ENCODE measurements at regions not wholly inside any gene's neighbourhood (a gene's known extent, or its start where the extent isn't known, plus 50 kb on each side); places are given as distances from the start of the nearest gene placed in this dataset.

GRCh38 chr1:234980645-234981396, 147.8 kb downstream of the TOMM20 start (continued):
- TF ChIP-seq MED1 (CRISPR knock-in tag; IDR thresholded peaks at IDR 0.05; ENCODE audit: borderline replicate concordance) (no peak), ARID3A (IDR thresholded peaks at IDR 0.05; ENCODE audit: borderline replicate concordance, low read depth, low read length) (no peak), ASH1L (IDR thresholded peaks at IDR 0.05; ENCODE audit: borderline replicate concordance, low read depth, partially characterized antibody) (no peak), ZZZ3 (IDR thresholded peaks at IDR 0.05) (no peak), CBX8 (IDR thresholded peaks at IDR 0.05; ENCODE audit: borderline replicate concordance, extremely low read depth, low read depth, low read length, poor library complexity, severe bottlenecking) (no peak), THRA (IDR thresholded peaks at IDR 0.05) (no peak; the same call in 1 of the 2 replicates), MECOM (CRISPR knock-in tag; IDR thresholded peaks at IDR 0.05) (no peak; the same call in 1 of the 2 replicates), PPARD (CRISPR knock-in tag; IDR thresholded peaks at IDR 0.05) (no peak), POLR2AphosphoS5 (IDR thresholded peaks at IDR 0.05; ENCODE audit: control insufficient read depth, insufficient read depth, low read depth, low read length) (no peak; the same call in 1 of the 2 replicates), PYGO2 (tag; IDR thresholded peaks at IDR 0.05) (no peak), ZKSCAN8 (CRISPR knock-in tag; IDR thresholded peaks at IDR 0.05) (peak; percentile 70), HLTF (IDR thresholded peaks at IDR 0.05) (no peak), TEAD1 (CRISPR knock-in tag; IDR thresholded peaks at IDR 0.05) (peak; percentile 37 to 39; a peak in 2 of 4 replicates), TAF9B (IDR thresholded peaks at IDR 0.05; ENCODE audit: partially characterized antibody) (no peak), SRSF1 (IDR thresholded peaks at IDR 0.05; ENCODE audit: low read depth, low read length) (no peak), EZH2 (IDR thresholded peaks at IDR 0.05; ENCODE audit: borderline replicate concordance, low read depth, low read length) (no peak), RFX1 (IDR thresholded peaks at IDR 0.05) (no peak), ZC3H8 (IDR thresholded peaks at IDR 0.05) (no peak), ZNF766 (CRISPR knock-in tag; conservative IDR thresholded peaks at IDR 0.05) (peak; percentile 92), ZNF75A (CRISPR knock-in tag; IDR thresholded peaks at IDR 0.05) (0 out of 2 replicates have a peak, but pooled peaks have one; percentile 10), TEAD4 (IDR thresholded peaks at IDR 0.05; ENCODE audit: low read length) (peak; percentile 12; the same call in 1 of the 2 replicates), TEAD4 (CRISPR knock-in tag; IDR thresholded peaks at IDR 0.05; ENCODE audit: borderline replicate concordance) (no peak), JUND (IDR thresholded peaks at IDR 0.05; ENCODE audit: borderline replicate concordance, low read depth, low read length) (peak; percentile 75), JUND (tag; IDR thresholded peaks at IDR 0.05; ENCODE audit: borderline replicate concordance, low read depth, low read length) (peak; percentile 83; the same call in 2 of the 3 replicates), SETDB1 (IDR thresholded peaks at IDR 0.05; ENCODE audit: low read length) (no peak)

Measured in K562 (cell line).